AG09309 (cell line): ENCODE measurements at regions not wholly inside any gene's neighbourhood (a gene's known extent, or its start where the extent isn't known, plus 50 kb on each side); places are given as distances from the start of the nearest gene placed in this dataset.

Source experiments
- DNase-seq: peaks from one replicate; pipeline ENCODE4 v3.0.0-alpha.2; 2010; ENCODE audit warnings: low read depth
- H3K4me3 ChIP-seq: 2 replicates; pipeline ENCODE4 v1.5.1; 2011; ENCODE audit warnings: mild to moderate bottlenecking, low read depth, low read length, moderate library complexity; ENCODE audit not compliant: control insufficient read depth
- CTCF ChIP-seq: IDR thresholded peaks from 2 replicates; pipeline ENCODE4 v1.5.1; 2011; ENCODE audit warnings: mild to moderate bottlenecking, low read depth, low read length, inconsistent platforms; ENCODE audit not compliant: insufficient read depth, control insufficient read depth; ENCODE audit errors: missing control alignments

- TF ChIP-seq CTCF = peak; percentile 9
- no peak overlapping the region for H3K4me3 ChIP-seq
- DNase-seq = peak; percentile 100
These were observed 736.4 kb upstream of the MARCKS start for GRCh38 chr6:113120582-113121285.

GRCh38 chr6:113121571-113121970 lies 735.6 kb upstream of the MARCKS start:
- H3K4me3 ChIP-seq = no peak overlapping the region
- TF ChIP-seq CTCF = no peak
- DNase-seq = no peak

GRCh38 chr6:113122060-113122459 lies 735.1 kb upstream of the MARCKS start:
- peak; percentile 89 for DNase-seq
- no peak overlapping the region for H3K4me3 ChIP-seq
- TF ChIP-seq CTCF = peak; percentile 61

GRCh38 chr6:113125626-113126025 lies 731.5 kb upstream of the MARCKS start:
- H3K4me3 ChIP-seq = no peak overlapping the region
- DNase-seq = no peak
- TF ChIP-seq CTCF = no peak

- DNase-seq = no peak
- H3K4me3 ChIP-seq = no peak overlapping the region
- TF ChIP-seq CTCF = no peak
These were observed 729.2 kb upstream of the MARCKS start for GRCh38 chr6:113127786-113128419.

GRCh38 chr6:113128661-113129060 lies 728.5 kb upstream of the MARCKS start:
- no peak for DNase-seq
- TF ChIP-seq CTCF = no peak
- no peak overlapping the region for H3K4me3 ChIP-seq

GRCh38 chr6:113129991-113130390 lies 727.2 kb upstream of the MARCKS start:
- no peak overlapping the region for H3K4me3 ChIP-seq
- no peak for DNase-seq
- TF ChIP-seq CTCF = no peak
